ENCODE measurements at regions not wholly inside any gene's neighbourhood (a gene's known extent, or its start where the extent isn't known, plus 50 kb on each side); places are given as distances from the start of the nearest gene placed in this dataset.

GRCh38 chr4:19329631-19330030 lies 922.1 kb upstream of the SLIT2 start:
- TF ChIP-seq CTCF (conservative IDR thresholded peaks at IDR 0.05) (no peak), EZH2 (IDR thresholded peaks at IDR 0.05; ENCODE audit: low read depth) (no peak)

Measured in PC-9 (cell line).